DOHH2 (cell line): ENCODE measurements at regions not wholly inside any gene's neighbourhood (a gene's known extent, or its start where the extent isn't known, plus 50 kb on each side); places are given as distances from the start of the nearest gene placed in this dataset.
A peak's percentile ranks its signal among the peaks of the same experiment; 100 is the strongest.

ENCODE experiments used
- H3F3A ChIP-seq: fragments of 200-600 bp; sonication (generic), shearing (Covaris generic); 2 replicates; pipeline ENCODE4 v1.6.0; 2016; ENCODE audit warnings: antibody characterized with exemption, mild to moderate bottlenecking; ENCODE audit not compliant: control insufficient read depth, insufficient read depth
- H3K27ac ChIP-seq: fragments of 200-600 bp; sonication (generic); 2 replicates; pipeline ENCODE4 v1.5.1; 2014; ENCODE audit warnings: low read depth, mild to moderate bottlenecking, low read length, moderate library complexity
- H3K27me3 ChIP-seq: fragments of 200-600 bp; sonication (generic); 2 replicates; pipeline ENCODE4 v1.6.1; 2014; ENCODE audit warnings: mild to moderate bottlenecking, low read length, mixed read lengths; ENCODE audit not compliant: control insufficient read depth
- H3K36me3 ChIP-seq: fragments of 200-600 bp; sonication (generic); 2 replicates; pipeline ENCODE4 v1.6.1; 2014; ENCODE audit warnings: mild to moderate bottlenecking, low read length, moderate library complexity, mixed read lengths; ENCODE audit not compliant: control insufficient read depth
- H3K4me1 ChIP-seq: fragments of 200-600 bp; sonication (generic); 2 replicates; pipeline ENCODE4 v1.6.1; 2014; ENCODE audit warnings: mild to moderate bottlenecking, low read length, mixed read lengths; ENCODE audit not compliant: control insufficient read depth
- H3K4me2 ChIP-seq: fragments of 200-600 bp; sonication (generic); 2 replicates; pipeline ENCODE4 v1.6.0; 2014; ENCODE audit warnings: mild to moderate bottlenecking, low read length, moderate library complexity
- H3K4me3 ChIP-seq: fragments of 200-600 bp; sonication (generic); 2 replicates; pipeline ENCODE4 v1.5.1; 2014; ENCODE audit warnings: mild to moderate bottlenecking, low read length, mixed read lengths
- H3K79me2 ChIP-seq: fragments of 200-600 bp; sonication (generic); 2 replicates; pipeline ENCODE4 v1.6.1; 2014; ENCODE audit warnings: mild to moderate bottlenecking, low read length, mixed read lengths; ENCODE audit not compliant: control insufficient read depth
- H3K9me2 ChIP-seq: fragments of 200-600 bp; sonication (generic); replicated peaks from 2 replicates; pipeline ENCODE4 v1.6.1; 2014; ENCODE audit warnings: mild to moderate bottlenecking, low read length, mixed read lengths; ENCODE audit not compliant: control insufficient read depth
- H3K9me3 ChIP-seq: fragments of 200-600 bp; sonication (generic); 2 replicates; pipeline ENCODE4 v1.6.1; 2014; ENCODE audit warnings: antibody characterized with exemption, low read length, mixed read lengths; ENCODE audit not compliant: control insufficient read depth, insufficient read depth
- H4K20me1 ChIP-seq: fragments of 200-600 bp; sonication (generic); 2 replicates; pipeline ENCODE4 v1.6.0; 2014; ENCODE audit warnings: low read depth, mild to moderate bottlenecking, antibody characterized with exemption, low read length, moderate library complexity; ENCODE audit not compliant: control insufficient read depth, insufficient read depth
- CTCF ChIP-seq: fragments of 200-600 bp; sonication (generic); IDR thresholded peaks from one replicate; pipeline ENCODE4 v1.5.1; 2014; ENCODE audit warnings: antibody characterized with exemption, mild to moderate bottlenecking, low read depth, low read length; ENCODE audit not compliant: poor library complexity, severe bottlenecking
- EZH2phosphoT487 ChIP-seq: fragments of 200-600 bp; sonication (generic); IDR thresholded peaks from 2 replicates; pipeline ENCODE4 v1.6.1; 2017; ENCODE audit warnings: borderline replicate concordance, mild to moderate bottlenecking, antibody characterized with exemption, low read length, moderate library complexity, mixed read lengths

GRCh38 chr1:240001177-240001740 is 90.4 kb upstream of the FMN2 start:
- H4K20me1 ChIP-seq: no peaks in the 10 kb centered on the region
- no peak overlapping the region for H3K4me2 ChIP-seq
- H3K9me2 ChIP-seq: no peaks in the 10 kb centered on the region
- no peaks in the 10 kb centered on the region for H3F3A ChIP-seq
- H3K27me3 ChIP-seq: no peaks in the 10 kb centered on the region
- TF ChIP-seq EZH2phosphoT487 (no peak), CTCF (no peak)
- no peaks in the 10 kb centered on the region for H3K79me2 ChIP-seq
- no peaks in the 10 kb centered on the region for H3K4me1 ChIP-seq
- no peak overlapping the region for H3K27ac ChIP-seq
- H3K4me3 ChIP-seq: no peak overlapping the region
- H3K9me3 ChIP-seq: no peaks in the 10 kb centered on the region
- no peaks in the 10 kb centered on the region for H3K36me3 ChIP-seq

- H3K9me2 ChIP-seq: no peaks in the 10 kb centered on the region
- H3K9me3 ChIP-seq: no peaks in the 10 kb centered on the region
- no peaks in the 10 kb centered on the region for H3K79me2 ChIP-seq
- no peaks in the 10 kb centered on the region for H3K4me1 ChIP-seq
- H3K4me3 ChIP-seq: no peak overlapping the region
- H3K36me3 ChIP-seq: no peaks in the 10 kb centered on the region
- no peaks in the 10 kb centered on the region for H4K20me1 ChIP-seq
- TF ChIP-seq CTCF (peak; percentile 72), EZH2phosphoT487 (no peak)
- H3F3A ChIP-seq: no peaks in the 10 kb centered on the region
- no peak overlapping the region for H3K27ac ChIP-seq
- no peak overlapping the region for H3K4me2 ChIP-seq
- no peaks in the 10 kb centered on the region for H3K27me3 ChIP-seq
These were observed 87.5 kb upstream of the FMN2 start for GRCh38 chr1:240004086-240004749.

GRCh38 chr1:240005997-240006650 is 85.6 kb upstream of the FMN2 start:
- Histone ChIP-seq H3K27ac (no peak overlapping the region), H3K79me2 (no peaks in the 10 kb centered on the region), H4K20me1 (no peaks in the 10 kb centered on the region), H3K9me3 (no peaks in the 10 kb centered on the region), H3K9me2 (no peaks in the 10 kb centered on the region), H3K4me3 (no peak overlapping the region), H3K4me1 (no peaks in the 10 kb centered on the region), H3F3A (no peaks in the 10 kb centered on the region), H3K27me3 (no peaks in the 10 kb centered on the region), H3K36me3 (no peaks in the 10 kb centered on the region), H3K4me2 (no peak overlapping the region)
- no peak for TF ChIP-seq EZH2phosphoT487
- TF ChIP-seq CTCF: no peak
